ENCODE measurements at regions not wholly inside any gene's neighbourhood (a gene's known extent, or its start where the extent isn't known, plus 50 kb on each side); places are given as distances from the start of the nearest gene placed in this dataset.

DNA sequence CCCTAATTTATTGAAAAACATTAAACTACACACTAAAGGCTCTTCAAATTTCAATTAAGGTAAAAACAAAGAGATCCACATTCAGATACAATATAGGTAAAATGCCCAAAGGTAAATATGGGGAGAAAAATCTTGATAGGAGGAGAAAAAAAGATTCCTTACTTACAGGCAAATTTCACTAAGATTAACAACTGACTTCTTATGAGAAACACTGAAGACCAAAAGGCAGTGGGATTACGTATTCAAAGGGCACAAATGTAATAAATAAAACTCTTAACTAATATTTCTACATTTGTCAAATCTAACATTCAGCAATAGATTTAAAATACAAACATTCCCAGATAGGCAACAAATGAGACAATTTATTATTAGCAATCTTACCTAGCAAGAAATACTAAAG lies 829.3 kb downstream of the SH3BGRL start:
- Histone ChIP-seq H3K9me3 (ENCODE audit: low read depth, low read length, poor library complexity, severe bottlenecking) (peaks cover 15% of the 10 kb centered on the region), H3K4me3 (ENCODE audit: low read depth, low read length, poor library complexity, severe bottlenecking) (no peak overlapping the region), H3K36me3 (ENCODE audit: insufficient read depth, low read length, poor library complexity, severe bottlenecking) (no peaks in the 10 kb centered on the region), H3K4me1 (ENCODE audit: insufficient read depth, low read length, poor library complexity, severe bottlenecking) (no peaks in the 10 kb centered on the region), H3K27me3 (replicated peaks; ENCODE audit: insufficient read depth, low read depth, low read length, poor library complexity) (no peaks in the 10 kb centered on the region), H3K27ac (ENCODE audit: low read depth, low read length, poor library complexity, severe bottlenecking) (no peak overlapping the region)
- TF ChIP-seq EZH2 (IDR thresholded peaks at IDR 0.05; ENCODE audit: borderline replicate concordance, low read depth, low read length, poor library complexity, severe bottlenecking) (no peak), CTCF (conservative IDR thresholded peaks at IDR 0.05; ENCODE audit: low read depth, low read length) (no peak)
- ChIA-PET POLR2A (ENCODE audit: low non-redundant PET) (no interaction called here), CTCF (no interaction called here)
- no peak for DNase-seq (ENCODE audit: low spot score)
- intact Hi-C loops (cut with micrococcal nuclease; ENCODE audit: unreplicated experiment) = no loop called here
- no TSS peak for BruUV-seq (replicated peaks)

DNA sequence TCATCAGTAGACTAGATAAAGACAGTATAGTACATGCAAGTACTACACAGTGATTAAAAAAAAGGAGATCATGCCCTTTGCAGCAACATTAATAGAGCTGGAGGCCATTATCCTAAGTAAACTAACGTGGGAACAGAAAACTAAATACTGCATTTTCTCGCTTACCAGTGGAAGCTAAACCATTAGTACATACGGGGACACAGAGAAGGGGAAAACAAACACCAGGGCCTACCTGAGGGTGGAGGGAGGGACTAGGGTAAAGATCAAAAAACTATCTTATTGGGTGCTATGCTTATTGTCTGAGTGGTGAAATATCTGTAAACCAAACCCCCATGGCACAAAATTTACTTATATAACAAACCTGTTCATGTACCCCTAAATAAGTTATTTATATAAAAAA lies 836.9 kb downstream of the SH3BGRL start:
- BruUV-seq (replicated peaks) = no TSS peak
- POLR2A ChIA-PET (ENCODE audit: low non-redundant PET) = no interaction called here

GRCh38 chrX:82041034-82041433 lies 839.1 kb downstream of the SH3BGRL start:
- ChIA-PET CTCF (no interaction called here), POLR2A (ENCODE audit: low non-redundant PET) (no interaction called here)
- Histone ChIP-seq H3K27me3 (replicated peaks; ENCODE audit: insufficient read depth, low read depth, low read length, poor library complexity) (no peaks in the 10 kb centered on the region), H3K4me3 (ENCODE audit: low read depth, low read length, poor library complexity, severe bottlenecking) (no peak overlapping the region), H3K4me1 (ENCODE audit: insufficient read depth, low read length, poor library complexity, severe bottlenecking) (no peaks in the 10 kb centered on the region), H3K36me3 (ENCODE audit: insufficient read depth, low read length, poor library complexity, severe bottlenecking) (no peaks in the 10 kb centered on the region), H3K27ac (ENCODE audit: low read depth, low read length, poor library complexity, severe bottlenecking) (no peak overlapping the region), H3K9me3 (ENCODE audit: low read depth, low read length, poor library complexity, severe bottlenecking) (peaks cover 14% of the 10 kb centered on the region)
- no TSS peak for BruUV-seq (replicated peaks)
- no peak for TF ChIP-seq EZH2 (IDR thresholded peaks at IDR 0.05; ENCODE audit: borderline replicate concordance, low read depth, low read length, poor library complexity, severe bottlenecking)
- TF ChIP-seq CTCF (conservative IDR thresholded peaks at IDR 0.05; ENCODE audit: low read depth, low read length) = no peak
- intact Hi-C loops (cut with micrococcal nuclease; ENCODE audit: unreplicated experiment) = no loop called here
- no peak for DNase-seq (ENCODE audit: low spot score)

More for the DNA sequence above, 836.9 kb downstream of the SH3BGRL start:
- TF ChIP-seq EZH2 (IDR thresholded peaks at IDR 0.05; ENCODE audit: borderline replicate concordance, low read depth, low read length, poor library complexity, severe bottlenecking) (no peak), CTCF (conservative IDR thresholded peaks at IDR 0.05; ENCODE audit: low read depth, low read length) (no peak)
- no peaks in the 10 kb centered on the region for H3K4me1 ChIP-seq (ENCODE audit: insufficient read depth, low read length, poor library complexity, severe bottlenecking)
- peaks cover 15% of the 10 kb centered on the region for H3K9me3 ChIP-seq (ENCODE audit: low read depth, low read length, poor library complexity, severe bottlenecking)
- no peaks in the 10 kb centered on the region for H3K27me3 ChIP-seq (replicated peaks; ENCODE audit: insufficient read depth, low read depth, low read length, poor library complexity)
- CTCF ChIA-PET = no interaction called here
- intact Hi-C loops (cut with micrococcal nuclease; ENCODE audit: unreplicated experiment) = no loop called here
- no peak for DNase-seq (ENCODE audit: low spot score)
- no peak overlapping the region for H3K27ac ChIP-seq (ENCODE audit: low read depth, low read length, poor library complexity, severe bottlenecking)
- no peaks in the 10 kb centered on the region for H3K36me3 ChIP-seq (ENCODE audit: insufficient read depth, low read length, poor library complexity, severe bottlenecking)
- no peak overlapping the region for H3K4me3 ChIP-seq (ENCODE audit: low read depth, low read length, poor library complexity, severe bottlenecking)
